Nephron progenitor cell (in vitro differentiated cells): ENCODE measurements at regions not wholly inside any gene's neighbourhood (a gene's known extent, or its start where the extent isn't known, plus 50 kb on each side); places are given as distances from the start of the nearest gene placed in this dataset.
"Not testable (repeated sequence)": the region's sequence is repeated elsewhere in the genome, so short reads cannot be mapped to it uniquely, and the experiment has no call there.

ENCODE experiments used
- DNase-seq: peaks from one replicate; pipeline ENCODE4 v3.0.0; 2021
- H3K27ac Mint-ChIP-seq: 2 replicates; pipeline ENCODE4 v1.8.0; 2021; ENCODE audit warnings: mild to moderate bottlenecking, moderate library complexity, mixed read lengths
- H3K27me3 Mint-ChIP-seq: 2 replicates; pipeline ENCODE4 v1.8.0; 2021; ENCODE audit warnings: mild to moderate bottlenecking, low read depth, mixed read lengths; ENCODE audit not compliant: poor library complexity
- H3K36me3 Mint-ChIP-seq: 2 replicates; pipeline ENCODE4 v1.8.0; 2021; ENCODE audit warnings: low read depth, mixed read lengths
- H3K4me1 Mint-ChIP-seq: 2 replicates; pipeline ENCODE4 v1.8.0; 2021; ENCODE audit warnings: mixed read lengths
- H3K4me3 Mint-ChIP-seq: 2 replicates; pipeline ENCODE4 v1.8.0; 2021; ENCODE audit warnings: mild to moderate bottlenecking, moderate library complexity, mixed read lengths
- H3K9me3 Mint-ChIP-seq: 2 replicates; pipeline ENCODE4 v1.8.0; 2021; ENCODE audit warnings: mild to moderate bottlenecking, moderate library complexity, mixed read lengths
- TF ChIP-seq, protein P1 (sequence below): fragments of 200-600 bp; sonication (generic); IDR thresholded peaks from 2 replicates; pipeline ENCODE4 v1.5.0; 2021; ENCODE audit warnings: antibody characterized with exemption

DNA sequence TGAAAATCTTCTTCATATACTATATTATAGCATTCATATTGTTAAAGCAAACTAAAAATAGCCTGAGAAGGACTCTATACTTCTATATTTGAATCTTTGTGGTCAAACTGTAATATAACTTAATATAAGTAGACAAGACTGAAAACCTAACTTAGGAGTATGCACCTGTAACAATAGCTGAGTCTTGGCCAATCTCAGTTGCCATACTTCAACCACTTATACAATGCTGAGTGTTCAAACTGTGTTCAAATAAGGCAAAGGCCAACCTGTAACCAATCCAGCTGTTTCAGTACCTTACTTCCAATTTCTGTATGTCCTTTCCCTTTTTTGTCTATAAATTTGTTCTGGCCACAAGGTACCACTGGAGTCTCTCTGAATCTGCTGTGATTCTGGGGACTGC is 1360.8 kb upstream of the CDH9 start:
- no peak for DNase-seq
- Mint-ChIP-seq H3K27me3 (no peaks in the 10 kb centered on the region), H3K4me1 (peaks cover 14% of the 10 kb centered on the region), H3K4me3 (no peak overlapping the region), H3K27ac (no peak overlapping the region), H3K36me3 (no peaks in the 10 kb centered on the region), H3K9me3 (no peaks in the 10 kb centered on the region)
- TF ChIP-seq, protein P1, sequence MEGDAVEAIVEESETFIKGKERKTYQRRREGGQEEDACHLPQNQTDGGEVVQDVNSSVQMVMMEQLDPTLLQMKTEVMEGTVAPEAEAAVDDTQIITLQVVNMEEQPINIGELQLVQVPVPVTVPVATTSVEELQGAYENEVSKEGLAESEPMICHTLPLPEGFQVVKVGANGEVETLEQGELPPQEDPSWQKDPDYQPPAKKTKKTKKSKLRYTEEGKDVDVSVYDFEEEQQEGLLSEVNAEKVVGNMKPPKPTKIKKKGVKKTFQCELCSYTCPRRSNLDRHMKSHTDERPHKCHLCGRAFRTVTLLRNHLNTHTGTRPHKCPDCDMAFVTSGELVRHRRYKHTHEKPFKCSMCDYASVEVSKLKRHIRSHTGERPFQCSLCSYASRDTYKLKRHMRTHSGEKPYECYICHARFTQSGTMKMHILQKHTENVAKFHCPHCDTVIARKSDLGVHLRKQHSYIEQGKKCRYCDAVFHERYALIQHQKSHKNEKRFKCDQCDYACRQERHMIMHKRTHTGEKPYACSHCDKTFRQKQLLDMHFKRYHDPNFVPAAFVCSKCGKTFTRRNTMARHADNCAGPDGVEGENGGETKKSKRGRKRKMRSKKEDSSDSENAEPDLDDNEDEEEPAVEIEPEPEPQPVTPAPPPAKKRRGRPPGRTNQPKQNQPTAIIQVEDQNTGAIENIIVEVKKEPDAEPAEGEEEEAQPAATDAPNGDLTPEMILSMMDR, result no peak

DNA sequence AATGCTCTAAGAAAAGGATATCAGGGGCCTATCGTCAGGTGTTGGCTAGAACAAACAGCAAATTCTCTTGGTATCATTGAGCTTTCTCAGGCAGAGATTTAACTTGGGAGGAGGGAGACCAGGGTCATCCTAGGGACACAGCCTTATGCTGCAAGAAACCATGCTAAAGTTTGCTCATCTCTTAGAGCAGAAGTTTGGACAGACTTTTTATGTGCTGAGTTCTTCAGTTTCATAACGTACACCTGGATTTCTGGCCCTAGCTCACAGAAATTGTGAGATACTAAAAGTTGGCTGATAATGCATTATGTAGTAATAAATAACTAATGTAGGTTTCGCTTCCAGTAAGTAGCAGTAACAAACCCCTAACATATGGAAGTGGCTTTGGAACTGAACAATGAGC is 1359.8 kb upstream of the CDH9 start:
- TF ChIP-seq, protein P1, result no peak
- Mint-ChIP-seq H3K4me3 (no peak overlapping the region), H3K4me1 (peaks cover 14% of the 10 kb centered on the region), H3K27me3 (no peaks in the 10 kb centered on the region), H3K9me3 (no peaks in the 10 kb centered on the region), H3K27ac (peak overlapping the region; percentile 97), H3K36me3 (no peaks in the 10 kb centered on the region)
- DNase-seq, result no peak

- Mint-ChIP-seq H3K27ac (peak overlapping the region; percentile 97), H3K4me1 (peaks cover 14% of the 10 kb centered on the region), H3K36me3 (no peaks in the 10 kb centered on the region), H3K27me3 (no peaks in the 10 kb centered on the region), H3K9me3 (peaks cover 3% of the 10 kb centered on the region), H3K4me3 (no peak overlapping the region)
- TF ChIP-seq, protein P1, result no peak
- no peak for DNase-seq
Observed at GRCh38 chr5:28397502-28397941, 1359.1 kb upstream of the CDH9 start.

DNA sequence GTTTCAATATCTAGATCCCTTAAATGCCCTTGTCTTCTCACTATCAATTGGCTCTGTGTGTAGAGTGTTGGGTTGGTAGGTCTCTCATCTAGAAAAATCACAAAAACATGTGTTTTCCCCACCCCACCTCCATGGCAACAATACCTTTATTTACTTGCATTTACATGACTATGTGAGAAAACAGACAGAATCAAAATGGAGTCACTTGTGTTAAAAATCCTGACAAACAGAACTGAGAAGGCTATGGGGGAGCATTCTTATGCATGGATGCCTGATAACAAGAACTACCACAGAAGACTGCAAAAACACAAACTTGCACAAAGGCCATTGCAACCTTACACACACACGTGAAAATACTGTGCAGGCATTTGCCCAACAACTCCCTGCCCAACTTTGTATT is 1352.9 kb upstream of the CDH9 start:
- H3K27ac Mint-ChIP-seq, result no peak overlapping the region
- H3K4me3 Mint-ChIP-seq, result no peak overlapping the region
- H3K4me1 Mint-ChIP-seq, result no peaks in the 10 kb centered on the region
- no peaks in the 10 kb centered on the region for H3K36me3 Mint-ChIP-seq
- H3K9me3 Mint-ChIP-seq, result peaks cover 3% of the 10 kb centered on the region
- no peaks in the 10 kb centered on the region for H3K27me3 Mint-ChIP-seq
- TF ChIP-seq, protein P1, result no peak
- no peak for DNase-seq

- DNase-seq, result no peak
- Mint-ChIP-seq H3K27ac (no peak overlapping the region), H3K36me3 (no peaks in the 10 kb centered on the region), H3K27me3 (peaks cover under 1% of the 10 kb centered on the region), H3K4me3 (no peak overlapping the region), H3K4me1 (no peaks in the 10 kb centered on the region), H3K9me3 (peaks cover 3% of the 10 kb centered on the region)
- TF ChIP-seq, protein P1, result no peak
Observed at GRCh38 chr5:28390341-28390740, 1352.0 kb upstream of the CDH9 start.

DNA sequence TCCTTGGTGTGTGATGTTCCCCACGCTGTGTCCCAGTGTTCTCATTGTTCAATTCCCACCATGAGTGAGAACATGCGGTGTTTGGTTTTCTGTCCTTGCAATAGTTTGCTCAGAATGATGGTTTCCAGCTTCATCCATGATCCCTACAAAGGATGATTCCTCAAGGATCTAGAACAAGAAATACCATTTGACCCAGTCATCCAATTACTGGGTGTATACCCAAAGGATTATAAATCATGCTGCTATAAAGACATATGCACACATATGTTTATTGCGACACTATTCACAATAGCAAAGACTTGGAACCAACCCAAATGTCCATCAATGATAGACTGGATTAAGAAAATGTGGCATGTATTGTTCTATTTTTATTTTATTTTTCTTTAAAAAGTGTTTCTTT is 1351.3 kb upstream of the CDH9 start:
- not testable (repeated sequence) for H3K4me1 Mint-ChIP-seq, H3K27ac Mint-ChIP-seq, H3K36me3 Mint-ChIP-seq, H3K9me3 Mint-ChIP-seq, H3K27me3 Mint-ChIP-seq, H3K4me3 Mint-ChIP-seq, DNase-seq
